Mesendoderm (in vitro differentiated cells): ENCODE measurements at regions not wholly inside any gene's neighbourhood (a gene's known extent, or its start where the extent isn't known, plus 50 kb on each side); places are given as distances from the start of the nearest gene placed in this dataset.

Experiments
- DNase-seq: peaks from one replicate; pipeline ENCODE4 v3.0.0; 2013
- H2AK5ac ChIP-seq: 2 replicates; pipeline ENCODE4 v1.6.1; 2013; ENCODE audit warnings: low read length, inconsistent platforms
- H2BK120ac ChIP-seq: 2 replicates; pipeline ENCODE4 v1.6.1; 2013; ENCODE audit warnings: low read depth, mild to moderate bottlenecking, low read length, moderate library complexity, mixed read lengths
- H2BK15ac ChIP-seq: replicated peaks from 2 replicates; pipeline ENCODE4 v1.6.1; 2013; ENCODE audit warnings: low read depth, mild to moderate bottlenecking, moderate library complexity
- H2BK5ac ChIP-seq: 2 replicates; pipeline ENCODE4 v1.6.1; 2013; ENCODE audit warnings: low read length, inconsistent platforms
- H3K18ac ChIP-seq: 2 replicates; pipeline ENCODE4 v1.6.1; 2013; ENCODE audit warnings: mild to moderate bottlenecking, low read length, mixed read lengths
- H3K23ac ChIP-seq: one replicate; pipeline ENCODE4 v1.6.1; 2013; ENCODE audit warnings: low read length
- H3K27ac ChIP-seq: 2 replicates; pipeline ENCODE4 v1.5.1; 2013; ENCODE audit warnings: low read depth, mild to moderate bottlenecking, inconsistent platforms, low read length, moderate library complexity
- H3K27me3 ChIP-seq: 2 replicates; pipeline ENCODE4 v1.6.1; 2013; ENCODE audit warnings: low read length, control low read depth, mild to moderate bottlenecking, inconsistent platforms; ENCODE audit not compliant: insufficient read depth, poor library complexity
- H3K36me3 ChIP-seq: 2 replicates; pipeline ENCODE4 v1.6.1; 2013; ENCODE audit warnings: low read length, inconsistent platforms; ENCODE audit not compliant: control insufficient read depth, insufficient read depth
- H3K4ac ChIP-seq: one replicate; pipeline ENCODE4 v1.6.1; 2013; ENCODE audit warnings: low read depth, mild to moderate bottlenecking, low read length, moderate library complexity
- H3K4me1 ChIP-seq: 2 replicates; pipeline ENCODE4 v1.6.1; 2013; ENCODE audit warnings: low read depth, low read length, inconsistent platforms; ENCODE audit not compliant: control insufficient read depth
- H3K4me2 ChIP-seq: 2 replicates; pipeline ENCODE4 v1.6.1; 2013; ENCODE audit warnings: low read length
- H3K4me3 ChIP-seq: 2 replicates; pipeline ENCODE4 v1.5.1; 2013; ENCODE audit warnings: mild to moderate bottlenecking, low read length
- H3K56ac ChIP-seq: one replicate; pipeline ENCODE4 v1.6.1; 2013; ENCODE audit warnings: low read length
- H3K79me1 ChIP-seq: 2 replicates; pipeline ENCODE4 v1.6.1; 2013; ENCODE audit warnings: low read length, inconsistent platforms
- H3K79me2 ChIP-seq: 2 replicates; pipeline ENCODE4 v1.6.1; 2013; ENCODE audit warnings: mild to moderate bottlenecking, low read length; ENCODE audit not compliant: control insufficient read depth, insufficient read depth
- H3K9ac ChIP-seq: 2 replicates; pipeline ENCODE4 v1.6.1; 2013; ENCODE audit warnings: low read length, inconsistent platforms
- H4K5ac ChIP-seq: one replicate; pipeline ENCODE4 v1.6.1; 2013; ENCODE audit warnings: low read length
- H4K8ac ChIP-seq: one replicate; pipeline ENCODE4 v1.6.1; 2013; ENCODE audit warnings: low read depth, mild to moderate bottlenecking, control low read depth, low read length, moderate library complexity
- WGBS: extraction: QIAGEN DNeasy Blood & Tissue Kit; methylation state at CpG from one replicate; pipeline ENCODE4 v1.1.7; 2013; ENCODE audit warnings: low lambda C conversion rate, missing lambda C conversion rate; ENCODE audit not compliant: insufficient coverage; ENCODE audit errors: extremely low coverage; 5-methylcytosine and 5-hydroxymethylcytosine counted together

DNA sequence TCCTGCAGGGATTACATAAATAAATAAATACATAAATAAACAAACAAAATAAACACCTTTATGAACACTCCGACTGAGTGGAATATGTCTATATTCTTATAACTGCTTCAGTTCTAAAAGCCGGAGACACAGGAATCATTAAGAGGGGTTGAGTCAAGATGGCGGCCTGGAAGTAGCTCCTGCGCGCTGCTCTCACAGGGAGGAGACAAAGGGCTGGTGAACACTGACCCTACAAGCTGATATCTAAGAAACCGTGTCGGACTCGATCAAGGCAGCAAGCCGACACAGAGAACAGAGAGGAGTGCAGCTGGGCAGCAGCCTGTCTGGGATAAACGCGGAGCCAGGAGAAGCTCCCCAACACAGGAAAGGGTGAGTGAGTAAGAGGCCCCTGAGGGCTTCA is 1098.6 kb upstream of the NCAM2 start:
- H3K79me2 ChIP-seq: no peaks in the 10 kb centered on the region
- H3K4ac ChIP-seq: no peak overlapping the region
- WGBS: no CpG with 5 or more reads among the region's 11 CpGs
- no peak overlapping the region for H3K27ac ChIP-seq
- no peak overlapping the region for H2BK15ac ChIP-seq
- no peaks in the 10 kb centered on the region for H3K79me1 ChIP-seq
- H3K36me3 ChIP-seq: no peaks in the 10 kb centered on the region
- DNase-seq: no peak
- H2BK120ac ChIP-seq: no peak overlapping the region
- no peak overlapping the region for H4K5ac ChIP-seq
- H3K4me3 ChIP-seq: no peak overlapping the region
- H3K4me2 ChIP-seq: no peak overlapping the region
- H2BK5ac ChIP-seq: no peak overlapping the region
- no peak overlapping the region for H2AK5ac ChIP-seq
- no peak overlapping the region for H3K18ac ChIP-seq
- no peak overlapping the region for H4K8ac ChIP-seq
- no peak overlapping the region for H3K9ac ChIP-seq
- no peaks in the 10 kb centered on the region for H3K4me1 ChIP-seq
- H3K56ac ChIP-seq: no peak overlapping the region
- no peaks in the 10 kb centered on the region for H3K27me3 ChIP-seq
- H3K23ac ChIP-seq: no peak overlapping the region

GRCh38 chr21:19900149-19900548 is 1098.1 kb upstream of the NCAM2 start:
- Histone ChIP-seq H3K79me1 (no peaks in the 10 kb centered on the region), H3K27me3 (no peaks in the 10 kb centered on the region), H2BK120ac (no peak overlapping the region), H3K36me3 (no peaks in the 10 kb centered on the region), H3K23ac (no peak overlapping the region), H4K8ac (no peak overlapping the region), H3K79me2 (no peaks in the 10 kb centered on the region), H2AK5ac (no peak overlapping the region), H4K5ac (no peak overlapping the region), H2BK5ac (no peak overlapping the region), H3K27ac (no peak overlapping the region), H3K4me2 (no peak overlapping the region), H3K4me1 (no peaks in the 10 kb centered on the region), H2BK15ac (no peak overlapping the region), H3K9ac (no peak overlapping the region), H3K18ac (no peak overlapping the region), H3K4ac (no peak overlapping the region), H3K56ac (no peak overlapping the region), H3K4me3 (no peak overlapping the region)
- DNase-seq: no peak
- no CpG with 5 or more reads among the region's 10 CpGs for WGBS

DNA sequence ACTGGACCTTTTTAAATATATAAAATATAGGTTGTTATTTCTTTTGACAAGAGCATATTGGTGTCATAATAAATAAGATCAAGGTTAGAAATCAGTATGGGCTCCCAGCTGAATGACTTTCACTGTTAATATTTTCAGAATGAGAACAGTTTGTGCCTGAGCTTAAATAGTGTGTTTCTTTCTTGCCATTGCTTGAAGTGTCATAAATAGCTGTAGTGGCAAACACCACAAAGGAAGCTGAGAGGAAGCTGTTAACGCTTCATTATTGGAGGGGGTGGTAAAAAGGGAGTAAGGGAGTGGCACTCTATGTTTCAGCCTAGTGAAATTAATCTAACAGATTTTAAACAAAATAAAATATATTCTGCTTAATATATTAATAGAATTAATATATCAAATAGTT is 1089.8 kb upstream of the NCAM2 start:
- no peak overlapping the region for H4K5ac ChIP-seq
- DNase-seq: no peak
- no peaks in the 10 kb centered on the region for H3K79me1 ChIP-seq
- no peak overlapping the region for H4K8ac ChIP-seq
- no peaks in the 10 kb centered on the region for H3K4me1 ChIP-seq
- no peak overlapping the region for H3K4ac ChIP-seq
- H3K9ac ChIP-seq: no peak overlapping the region
- no peak overlapping the region for H3K23ac ChIP-seq
- no peak overlapping the region for H3K4me2 ChIP-seq
- no peak overlapping the region for H3K18ac ChIP-seq
- H2BK120ac ChIP-seq: no peak overlapping the region
- no peak overlapping the region for H3K27ac ChIP-seq
- no peaks in the 10 kb centered on the region for H3K79me2 ChIP-seq
- no peaks in the 10 kb centered on the region for H3K36me3 ChIP-seq
- WGBS: no CpG with 5 or more reads among the region's 1 CpG
- no peak overlapping the region for H2BK5ac ChIP-seq
- H2BK15ac ChIP-seq: no peak overlapping the region
- no peak overlapping the region for H3K56ac ChIP-seq
- no peak overlapping the region for H2AK5ac ChIP-seq
- no peaks in the 10 kb centered on the region for H3K27me3 ChIP-seq
- no peak overlapping the region for H3K4me3 ChIP-seq

DNA sequence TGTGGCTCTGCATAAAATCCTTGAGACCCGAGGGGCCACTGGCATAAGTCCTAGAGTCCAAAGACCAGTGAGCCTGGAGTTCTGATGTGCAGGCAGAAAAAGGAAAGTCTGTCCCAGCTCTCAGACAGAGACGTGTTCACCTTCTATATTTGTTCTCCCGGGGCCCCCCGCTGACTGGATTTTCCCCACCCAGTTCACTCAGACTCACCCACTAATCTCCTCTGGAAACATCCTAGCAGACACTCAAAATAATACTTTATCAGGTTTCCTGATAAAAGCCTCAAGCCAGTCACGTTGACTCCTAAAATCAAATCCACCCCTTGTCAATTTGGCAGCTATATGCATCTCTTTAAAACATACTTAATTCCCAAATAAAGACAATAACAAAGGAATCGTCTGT is 1084.2 kb upstream of the NCAM2 start:
- H3K79me1 ChIP-seq: no peaks in the 10 kb centered on the region
- H3K27ac ChIP-seq: no peak overlapping the region
- no peak overlapping the region for H2AK5ac ChIP-seq
- H3K9ac ChIP-seq: no peak overlapping the region
- no peak overlapping the region for H3K23ac ChIP-seq
- no peaks in the 10 kb centered on the region for H3K79me2 ChIP-seq
- H3K27me3 ChIP-seq: no peaks in the 10 kb centered on the region
- no peak overlapping the region for H3K18ac ChIP-seq
- H3K4me2 ChIP-seq: no peak overlapping the region
- no peak overlapping the region for H2BK120ac ChIP-seq
- no peak overlapping the region for H2BK15ac ChIP-seq
- no peak for DNase-seq
- no peak overlapping the region for H3K4ac ChIP-seq
- no peak overlapping the region for H4K5ac ChIP-seq
- no peak overlapping the region for H2BK5ac ChIP-seq
- no peaks in the 10 kb centered on the region for H3K36me3 ChIP-seq
- no peak overlapping the region for H3K56ac ChIP-seq
- H3K4me1 ChIP-seq: no peaks in the 10 kb centered on the region
- no peak overlapping the region for H3K4me3 ChIP-seq
- H4K8ac ChIP-seq: no peak overlapping the region
- no CpG with 5 or more reads among the region's 6 CpGs for WGBS

DNA sequence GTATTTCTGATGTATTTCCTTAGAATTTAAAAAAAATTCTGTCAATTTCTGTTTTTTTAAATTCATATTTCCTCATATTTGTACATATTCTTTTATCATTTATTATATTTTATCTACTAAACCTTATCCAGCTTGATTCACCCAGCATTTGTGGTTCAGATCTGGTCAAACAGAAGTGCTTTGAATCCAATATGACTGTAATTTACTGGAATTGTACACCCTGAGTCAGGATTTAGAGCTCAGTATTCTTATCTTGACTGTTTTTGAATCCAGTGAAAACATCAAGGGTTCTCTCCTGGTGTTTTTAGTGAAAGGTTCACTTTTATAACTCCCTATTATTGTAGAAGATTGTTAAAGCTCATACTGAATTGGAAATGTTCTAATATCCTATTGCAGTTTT is 1077.0 kb upstream of the NCAM2 start:
- Histone ChIP-seq H3K23ac (no peak overlapping the region), H3K4me2 (no peak overlapping the region), H3K79me2 (no peaks in the 10 kb centered on the region), H3K18ac (no peak overlapping the region), H2BK120ac (no peak overlapping the region), H3K9ac (no peak overlapping the region), H3K4me3 (no peak overlapping the region), H3K27ac (no peak overlapping the region), H4K8ac (no peak overlapping the region), H2AK5ac (no peak overlapping the region), H3K36me3 (no peaks in the 10 kb centered on the region), H2BK5ac (no peak overlapping the region), H3K4ac (no peak overlapping the region), H2BK15ac (no peak overlapping the region), H3K79me1 (no peaks in the 10 kb centered on the region), H4K5ac (no peak overlapping the region), H3K27me3 (no peaks in the 10 kb centered on the region), H3K56ac (no peak overlapping the region), H3K4me1 (no peaks in the 10 kb centered on the region)
- no peak for DNase-seq

DNA sequence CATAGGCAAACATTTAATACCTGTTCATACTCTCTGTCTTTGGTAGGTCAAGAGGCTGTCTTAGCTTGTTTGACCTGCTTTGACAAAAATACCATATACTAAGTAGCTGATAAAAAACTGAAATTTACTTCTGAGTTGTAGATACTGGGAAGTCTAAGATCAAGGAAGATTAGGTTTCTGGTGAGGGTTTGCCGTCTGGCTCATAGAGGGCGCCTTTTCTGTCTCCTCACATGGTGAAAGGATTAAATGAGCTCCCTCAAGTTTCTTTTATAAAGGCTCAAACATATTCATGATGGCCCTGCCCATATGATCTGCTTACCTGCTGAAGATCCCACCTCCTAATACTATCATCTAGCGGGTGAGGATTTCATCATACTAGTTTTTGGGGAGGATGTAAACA is 1076.1 kb upstream of the NCAM2 start:
- Histone ChIP-seq H3K27ac (no peak overlapping the region), H3K18ac (no peak overlapping the region)
- no CpG with 5 or more reads among the region's 3 CpGs for WGBS

More for the DNA sequence above, 1076.1 kb upstream of the NCAM2 start:
- H3K4me2 ChIP-seq: no peak overlapping the region
- no peak overlapping the region for H2BK15ac ChIP-seq
- DNase-seq: peak; percentile 19
- no peaks in the 10 kb centered on the region for H3K4me1 ChIP-seq
- H3K36me3 ChIP-seq: no peaks in the 10 kb centered on the region
- no peak overlapping the region for H3K56ac ChIP-seq
- H4K8ac ChIP-seq: no peak overlapping the region
- no peaks in the 10 kb centered on the region for H3K79me1 ChIP-seq
- no peak overlapping the region for H3K9ac ChIP-seq
- no peak overlapping the region for H2AK5ac ChIP-seq
- no peak overlapping the region for H2BK120ac ChIP-seq
- no peaks in the 10 kb centered on the region for H3K79me2 ChIP-seq
- no peak overlapping the region for H3K23ac ChIP-seq
- no peaks in the 10 kb centered on the region for H3K27me3 ChIP-seq
- H4K5ac ChIP-seq: no peak overlapping the region
- no peak overlapping the region for H3K4ac ChIP-seq
- H3K4me3 ChIP-seq: no peak overlapping the region
- H2BK5ac ChIP-seq: no peak overlapping the region
